ENCODE measurements at regions not wholly inside any gene's neighbourhood (a gene's known extent, or its start where the extent isn't known, plus 50 kb on each side); places are given as distances from the start of the nearest gene placed in this dataset.

DNA sequence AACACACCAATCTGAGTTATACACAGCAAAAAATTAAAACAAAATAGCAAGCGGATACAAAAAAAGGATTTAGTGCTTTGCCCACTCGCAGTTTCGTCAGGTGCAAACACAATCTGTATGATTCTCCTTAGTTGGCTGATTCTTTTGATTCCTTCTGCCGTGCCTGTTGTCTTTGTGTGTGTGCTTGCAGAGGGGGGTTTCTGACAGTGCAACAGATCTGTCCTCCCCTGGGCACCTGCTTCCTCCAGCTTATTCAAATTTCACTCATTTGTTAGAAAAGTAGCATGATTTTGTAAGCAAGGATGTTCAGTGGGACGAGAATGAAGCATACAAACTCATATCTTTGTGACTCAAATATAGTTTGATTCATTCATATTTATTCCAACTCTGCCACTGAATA lies 74.0 kb upstream of the NEO1 start:
- Histone ChIP-seq H3K36me3 (no peaks in the 10 kb centered on the region), H3K4me1 (no peaks in the 10 kb centered on the region), H3K27ac (no peak overlapping the region), H3K4me3 (no peak overlapping the region), H3K9me3 (no peaks in the 10 kb centered on the region), H3K27me3 (no peaks in the 10 kb centered on the region)
- in situ Hi-C loops (cut with MboI; ENCODE audit: low sequenced_read_pairs in 4 of 4) = no loop called here
- ATAC-seq = no peak
- no peak for DNase-seq
- intact Hi-C loops (cut with DNase I; ENCODE audit: low total_unique reads) = loop anchor here (10.0 kb wide), 1 partner anchor 107 kb away; no protein-coding TSS in a partner anchor
- no peak for TF ChIP-seq POLR2A (IDR thresholded peaks at IDR 0.05)
- TF ChIP-seq, protein P1, sequence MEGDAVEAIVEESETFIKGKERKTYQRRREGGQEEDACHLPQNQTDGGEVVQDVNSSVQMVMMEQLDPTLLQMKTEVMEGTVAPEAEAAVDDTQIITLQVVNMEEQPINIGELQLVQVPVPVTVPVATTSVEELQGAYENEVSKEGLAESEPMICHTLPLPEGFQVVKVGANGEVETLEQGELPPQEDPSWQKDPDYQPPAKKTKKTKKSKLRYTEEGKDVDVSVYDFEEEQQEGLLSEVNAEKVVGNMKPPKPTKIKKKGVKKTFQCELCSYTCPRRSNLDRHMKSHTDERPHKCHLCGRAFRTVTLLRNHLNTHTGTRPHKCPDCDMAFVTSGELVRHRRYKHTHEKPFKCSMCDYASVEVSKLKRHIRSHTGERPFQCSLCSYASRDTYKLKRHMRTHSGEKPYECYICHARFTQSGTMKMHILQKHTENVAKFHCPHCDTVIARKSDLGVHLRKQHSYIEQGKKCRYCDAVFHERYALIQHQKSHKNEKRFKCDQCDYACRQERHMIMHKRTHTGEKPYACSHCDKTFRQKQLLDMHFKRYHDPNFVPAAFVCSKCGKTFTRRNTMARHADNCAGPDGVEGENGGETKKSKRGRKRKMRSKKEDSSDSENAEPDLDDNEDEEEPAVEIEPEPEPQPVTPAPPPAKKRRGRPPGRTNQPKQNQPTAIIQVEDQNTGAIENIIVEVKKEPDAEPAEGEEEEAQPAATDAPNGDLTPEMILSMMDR (IDR thresholded peaks at IDR 0.05 in 4 of 5, conservative IDR thresholded peaks at IDR 0.05 in 1 of 5) = no peak

DNA sequence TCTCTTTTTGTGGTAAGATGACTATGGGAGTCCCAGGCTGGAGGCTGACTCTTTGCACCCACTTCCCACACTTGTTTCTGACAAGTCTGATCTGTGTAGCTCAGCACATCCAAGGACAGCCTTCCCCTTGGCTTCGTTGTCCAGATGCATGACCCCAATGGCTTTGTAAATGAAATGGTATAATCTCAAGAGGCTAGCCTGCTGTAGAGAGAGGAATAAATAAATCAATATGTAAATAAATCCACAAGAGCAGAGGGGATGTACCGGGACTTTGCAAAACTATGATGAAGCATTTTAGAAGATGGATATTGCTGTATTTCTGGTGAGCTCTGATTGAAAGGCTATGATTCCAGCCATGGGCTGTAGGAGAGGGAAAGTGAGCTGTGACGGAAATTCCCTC lies 79.9 kb upstream of the NEO1 start:
- Histone ChIP-seq H3K4me1 (peaks cover 32 to 40% of the 10 kb centered on the region in 2 donors), H3K9me3 (no peaks in the 10 kb centered on the region), H3K27me3 (no peaks in the 10 kb centered on the region), H3K4me3 (no peak overlapping the region), H3K27ac (peak overlapping the region in 3 of 4 donors; percentile 71 to 80 (median 75)), H3K36me3 (no peaks in the 10 kb centered on the region)
- ATAC-seq (no peak), DNase-seq (no peak)
- in situ Hi-C loops (cut with MboI; ENCODE audit: low sequenced_read_pairs in 4 of 4) = no loop called here
- TF ChIP-seq, protein P1 (IDR thresholded peaks at IDR 0.05 in 4 of 5, conservative IDR thresholded peaks at IDR 0.05 in 1 of 5) = no peak
- no peak for TF ChIP-seq POLR2A (IDR thresholded peaks at IDR 0.05)
- intact Hi-C loops (cut with DNase I; ENCODE audit: low total_unique reads) = loop anchor here (5.0 to 10.0 kb wide), 2 partner anchors 112 to 135 kb away; no protein-coding TSS in a partner anchor

DNA sequence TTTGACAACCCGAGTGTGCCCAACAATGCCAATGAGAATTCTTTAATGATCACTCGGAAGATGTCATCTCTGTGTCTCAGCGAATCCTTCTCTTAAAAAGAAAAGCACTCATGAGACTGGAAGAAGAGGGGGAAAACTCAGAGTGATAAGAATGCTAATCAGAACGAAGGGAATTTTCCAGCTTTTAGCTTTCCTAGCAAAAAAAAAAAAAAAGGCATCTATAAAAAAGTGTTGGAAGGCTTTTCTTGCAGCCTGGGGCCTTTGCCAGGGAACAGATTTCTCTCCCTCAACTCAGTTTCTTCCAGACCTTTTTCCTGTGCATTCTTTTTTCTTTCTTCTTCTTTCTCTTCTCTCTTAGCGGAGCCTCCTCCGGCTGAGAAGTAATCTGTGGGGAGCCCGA lies 80.5 kb upstream of the NEO1 start:
- no peak for ATAC-seq

DNA sequence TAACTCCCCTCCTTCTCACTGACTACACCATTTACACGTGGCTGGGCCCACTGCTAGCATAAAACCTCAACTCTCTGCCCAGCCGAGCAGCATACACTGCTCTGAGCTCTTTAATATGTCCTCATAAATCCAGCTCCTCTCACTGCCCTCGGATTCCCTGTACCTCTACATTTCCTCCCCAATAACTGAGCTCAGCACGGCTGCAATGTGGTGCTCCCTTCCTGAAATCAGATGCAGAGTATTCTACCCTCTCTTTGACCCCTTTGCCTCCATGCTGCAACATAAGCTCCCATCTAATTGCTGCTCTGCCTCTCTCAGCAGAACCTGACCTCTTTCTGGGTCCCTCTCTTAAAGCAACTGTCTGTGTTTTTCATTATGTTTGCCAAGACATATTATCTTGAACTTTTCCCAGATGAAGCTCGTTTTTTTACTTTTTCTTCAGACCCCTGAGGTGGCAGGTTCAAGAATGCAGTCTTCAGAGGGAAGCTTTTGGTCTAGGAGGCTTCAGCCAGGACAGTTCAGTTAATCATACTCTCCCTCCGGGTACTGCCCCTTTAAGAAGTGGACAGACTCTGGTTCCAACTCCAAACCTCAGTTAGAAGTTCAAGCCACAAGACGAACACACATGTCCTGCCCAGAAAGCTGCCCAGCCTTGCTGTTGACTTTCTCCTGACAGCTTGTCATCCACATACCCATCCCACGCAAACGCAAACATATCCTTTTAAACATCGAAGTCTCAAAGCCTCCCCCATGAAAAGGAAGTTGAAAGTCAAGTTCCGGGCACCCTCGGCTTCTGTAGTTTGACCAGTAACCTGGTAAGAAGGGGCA lies 81.1 kb upstream of the NEO1 start:
- no peaks in the 10 kb centered on the region for H3K27me3 ChIP-seq
- ATAC-seq = peak; percentile 79 to 87

More for the DNA sequence above, 80.5 kb upstream of the NEO1 start:
- no peak for DNase-seq
- peak overlapping the region; percentile 71 to 80 (median 74) for H3K27ac ChIP-seq
- TF ChIP-seq, protein P1 (IDR thresholded peaks at IDR 0.05 in 4 of 5, conservative IDR thresholded peaks at IDR 0.05 in 1 of 5) = no peak
- no peak for TF ChIP-seq POLR2A (IDR thresholded peaks at IDR 0.05)
- H3K4me3 ChIP-seq = peak overlapping the region; percentile 36 to 54 (median 46)
- H3K4me1 ChIP-seq = peaks cover 32 to 42% of the 10 kb centered on the region in 2 donors
- intact Hi-C loops (cut with DNase I; ENCODE audit: low total_unique reads) = loop anchor here (5.0 to 10.0 kb wide), 2 partner anchors 113 to 134 kb away; no protein-coding TSS in a partner anchor
- in situ Hi-C loops (cut with MboI; ENCODE audit: low sequenced_read_pairs in 4 of 4) = no loop called here
- H3K27me3 ChIP-seq = no peaks in the 10 kb centered on the region
- no peaks in the 10 kb centered on the region for H3K36me3 ChIP-seq
- H3K9me3 ChIP-seq = no peaks in the 10 kb centered on the region

More for the DNA sequence above, 81.1 kb upstream of the NEO1 start:
- Histone ChIP-seq H3K27ac (peak overlapping the region; percentile 71 to 80 (median 74)), H3K9me3 (no peaks in the 10 kb centered on the region), H3K4me1 (peaks cover 32 to 42% of the 10 kb centered on the region in 2 donors), H3K36me3 (no peaks in the 10 kb centered on the region), H3K4me3 (peak overlapping the region; percentile 36 to 54 (median 46))
- intact Hi-C loops (cut with DNase I; ENCODE audit: low total_unique reads) = loop anchor here (5.0 to 10.0 kb wide), 2 partner anchors 114 to 134 kb away; no protein-coding TSS in a partner anchor
- in situ Hi-C loops (cut with MboI; ENCODE audit: low sequenced_read_pairs in 4 of 4) = no loop called here
- DNase-seq = no peak
- TF ChIP-seq POLR2A (IDR thresholded peaks at IDR 0.05) = no peak
- TF ChIP-seq, protein P1 (IDR thresholded peaks at IDR 0.05 in 4 of 5, conservative IDR thresholded peaks at IDR 0.05 in 1 of 5) = no peak
